HL-60 (cell line): ENCODE measurements at regions not wholly inside any gene's neighbourhood (a gene's known extent, or its start where the extent isn't known, plus 50 kb on each side); places are given as distances from the start of the nearest gene placed in this dataset.

Source experiments
- DNase-seq, 2 experiments: peaks; one replicate each; pipeline ENCODE4 v3.0.0-alpha.2; 2010 to 2020; ENCODE audit warnings: low read depth in 1 of 2, low spot score in 1 of 2
- H3K27ac ChIP-seq: fragments of 250-450 bp; sonication (Bioruptor Pico); replicated peaks from 2 replicates; pipeline ENCODE4 v1.5.1; 2020; ENCODE audit warnings: mild to moderate bottlenecking, moderate library complexity
- H3K27me3 ChIP-seq: fragments of 250-450 bp; sonication (Bioruptor Pico); 2 replicates; pipeline ENCODE4 v1.5.1; 2021; ENCODE audit warnings: mild to moderate bottlenecking, moderate library complexity; ENCODE audit not compliant: insufficient read depth, poor library complexity, severe bottlenecking
- H3K4me3 ChIP-seq: replicated peaks from 2 replicates; pipeline ENCODE4 v1.5.1; 2011; ENCODE audit warnings: mild to moderate bottlenecking, control low read depth, low read length; ENCODE audit not compliant: insufficient read depth
- CTCF ChIP-seq: IDR thresholded peaks from one replicate; pipeline ENCODE4 v1.5.1; 2011; ENCODE audit warnings: low read length, control low read depth, inconsistent platforms; ENCODE audit not compliant: insufficient read depth
- GABPA ChIP-seq: IDR thresholded peaks from 2 replicates; pipeline ENCODE4 v1.6.1; 2012; ENCODE audit warnings: low read depth
- POLR2AphosphoS5 ChIP-seq: IDR thresholded peaks from 2 replicates; pipeline ENCODE4 v1.6.1; 2012; ENCODE audit warnings: low read depth
- REST ChIP-seq: IDR thresholded peaks from 2 replicates; pipeline ENCODE4 v1.6.1; 2012; ENCODE audit warnings: low read depth; ENCODE audit not compliant: insufficient replicate concordance
- SPI1 ChIP-seq: IDR thresholded peaks from 2 replicates; pipeline ENCODE4 v1.6.1; 2012; ENCODE audit warnings: low read depth, mild to moderate bottlenecking, borderline replicate concordance

- DNase-seq: no peak
- H3K4me3 ChIP-seq: no peak overlapping the region
Observed at GRCh38 chr6:8645212-8645611, 209.9 kb upstream of the SLC35B3 start.

GRCh38 chr6:8644306-8644705, 209.0 kb upstream of the SLC35B3 start:
- Histone ChIP-seq H3K27me3 (no peaks in the 10 kb centered on the region), H3K27ac (no peak overlapping the region), H3K4me3 (no peak overlapping the region)
- TF ChIP-seq REST (no peak), SPI1 (no peak), GABPA (no peak), POLR2AphosphoS5 (no peak), CTCF (no peak)
- no peak for DNase-seq

More at GRCh38 chr6:8645212-8645611, 209.9 kb upstream of the SLC35B3 start:
- no peaks in the 10 kb centered on the region for H3K27me3 ChIP-seq
- TF ChIP-seq SPI1 (no peak), REST (no peak), GABPA (no peak), CTCF (no peak), POLR2AphosphoS5 (no peak)
- H3K27ac ChIP-seq: no peak overlapping the region

- TF ChIP-seq CTCF (no peak), SPI1 (no peak), REST (no peak), POLR2AphosphoS5 (no peak), GABPA (no peak)
- no peaks in the 10 kb centered on the region for H3K27me3 ChIP-seq
- H3K4me3 ChIP-seq: no peak overlapping the region
- H3K27ac ChIP-seq: no peak overlapping the region
- DNase-seq: no peak
Observed at GRCh38 chr6:8642854-8643253, 207.5 kb upstream of the SLC35B3 start.
